ENCODE measurements at regions not wholly inside any gene's neighbourhood (a gene's known extent, or its start where the extent isn't known, plus 50 kb on each side); places are given as distances from the start of the nearest gene placed in this dataset.
"Not testable (repeated sequence)": the region's sequence is repeated elsewhere in the genome, so short reads cannot be mapped to it uniquely, and the experiment has no call there.

GRCh38 chr4:38519666-38520065 is 144.3 kb upstream of the KLF3 start:
- no peak for DNase-seq (ENCODE audit: low spot score)

DNA sequence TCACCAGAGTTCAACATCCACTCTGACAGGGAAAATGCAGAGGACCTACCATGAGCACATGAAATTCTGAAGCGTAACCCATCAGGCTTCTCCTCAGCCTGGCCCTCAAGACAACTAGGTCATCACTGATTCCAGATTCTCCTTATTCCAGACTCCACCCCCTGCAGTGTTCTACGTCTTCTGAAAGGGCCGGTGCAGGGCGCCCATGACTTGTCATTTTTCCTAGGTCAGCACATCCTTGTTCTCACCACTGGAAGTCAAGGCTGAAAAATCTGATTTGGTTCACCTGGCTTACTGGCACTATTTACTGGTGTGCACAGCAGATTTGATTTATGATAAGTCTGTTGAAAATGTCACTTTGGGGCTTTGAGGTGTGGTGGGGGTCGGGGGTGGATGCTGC is 140.9 kb upstream of the KLF3 start:
- DNase-seq (ENCODE audit: low spot score): no peak

DNA sequence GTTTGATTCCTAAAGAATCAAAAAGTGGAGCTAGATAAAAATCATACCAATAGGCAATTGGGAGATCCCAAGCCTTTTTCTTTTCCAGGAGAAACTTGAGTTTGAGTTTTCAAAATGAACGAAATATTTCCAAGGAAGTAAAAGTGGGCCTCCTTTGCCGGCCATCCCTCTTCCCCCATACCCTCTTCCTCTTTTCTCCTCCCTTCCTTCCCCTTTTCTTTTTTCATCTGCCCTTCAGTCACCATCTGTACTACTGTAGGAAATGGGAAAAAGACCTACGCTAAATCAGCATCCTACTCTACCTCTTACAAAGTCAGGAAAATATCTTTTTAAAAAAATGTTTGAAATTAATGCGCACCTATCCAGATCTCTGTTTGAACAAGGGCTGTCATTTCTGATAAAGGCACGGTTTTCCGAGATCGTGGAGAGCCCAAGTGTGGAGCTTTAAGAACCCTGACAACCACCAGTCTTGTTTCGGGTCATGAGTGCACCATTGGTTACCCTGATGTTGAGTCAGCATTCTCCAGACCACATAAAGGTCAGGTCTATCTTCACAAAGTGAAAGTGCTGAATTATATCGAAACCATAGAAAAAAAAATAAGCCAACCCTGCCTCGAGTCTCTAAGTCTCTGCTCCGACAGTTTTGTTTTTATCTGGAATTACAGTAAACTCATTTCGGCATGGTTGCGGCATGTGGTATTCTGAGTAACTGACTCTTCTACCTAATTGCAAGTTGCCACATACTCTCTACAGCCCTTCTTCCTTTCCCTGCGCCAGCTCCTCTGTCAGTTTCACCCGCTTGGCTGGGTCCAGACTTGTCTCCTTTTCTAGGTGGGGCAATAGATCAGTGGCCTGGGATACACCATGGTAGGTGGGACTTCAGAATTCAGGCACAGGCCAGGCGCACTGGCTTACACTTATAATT is 140.2 kb upstream of the KLF3 start:
- peak; percentile 53 for DNase-seq (ENCODE audit: low spot score)

- DNase-seq (ENCODE audit: low spot score): no peak
Observed at GRCh38 chr4:38526412-38526811, 137.6 kb upstream of the KLF3 start.

- DNase-seq (ENCODE audit: low spot score): peak; percentile 54
Observed at GRCh38 chr4:38529189-38530115, 134.5 kb upstream of the KLF3 start.

DNA sequence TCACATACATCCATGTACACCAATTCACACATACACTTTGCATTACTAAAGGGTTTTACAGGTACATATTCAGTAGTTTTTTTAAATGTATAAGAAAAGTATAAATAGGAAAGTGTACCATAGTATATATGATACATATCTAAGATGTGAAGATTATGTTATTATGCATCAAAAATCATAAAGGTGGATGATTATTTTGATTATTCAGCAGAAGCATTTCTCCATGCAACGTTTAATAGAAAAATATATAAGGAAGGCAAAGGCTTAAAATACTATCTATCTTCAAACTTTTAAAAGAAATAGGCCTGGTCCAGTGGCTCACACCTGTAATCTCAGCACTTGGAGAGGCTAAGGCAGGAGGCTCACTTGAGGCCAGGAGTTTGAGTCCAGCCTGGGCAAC is 133.5 kb upstream of the KLF3 start:
- no peak for DNase-seq (ENCODE audit: low spot score)

DNA sequence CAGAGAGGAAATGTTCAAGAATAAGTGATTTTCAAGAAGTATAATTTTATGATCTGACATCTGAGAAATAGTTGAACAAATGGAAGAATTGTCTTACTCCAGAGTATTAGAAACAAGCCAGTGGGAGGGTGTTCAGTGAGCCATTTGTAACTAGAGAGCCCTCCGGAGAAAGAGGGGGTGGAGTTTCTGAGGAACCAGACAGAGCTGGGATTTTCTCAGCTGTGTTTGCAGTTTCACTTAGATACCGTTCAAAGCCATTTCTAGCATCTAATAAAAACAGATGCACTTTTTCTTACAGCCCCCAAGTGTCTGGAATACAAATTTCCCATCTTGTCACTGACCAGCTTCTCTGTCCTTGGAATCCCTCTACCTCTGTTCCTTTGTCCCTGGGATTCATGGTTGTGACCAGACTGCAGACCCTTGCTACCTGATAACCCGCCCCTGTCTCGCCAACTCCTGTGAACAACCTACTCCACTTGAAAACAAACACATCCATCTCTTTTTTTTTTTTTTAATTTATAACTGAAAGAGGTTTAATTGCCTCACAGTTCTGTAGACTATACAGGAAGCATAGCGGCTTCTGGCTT is 132.8 kb upstream of the KLF3 start:
- DNase-seq (ENCODE audit: low spot score): no peak

DNA sequence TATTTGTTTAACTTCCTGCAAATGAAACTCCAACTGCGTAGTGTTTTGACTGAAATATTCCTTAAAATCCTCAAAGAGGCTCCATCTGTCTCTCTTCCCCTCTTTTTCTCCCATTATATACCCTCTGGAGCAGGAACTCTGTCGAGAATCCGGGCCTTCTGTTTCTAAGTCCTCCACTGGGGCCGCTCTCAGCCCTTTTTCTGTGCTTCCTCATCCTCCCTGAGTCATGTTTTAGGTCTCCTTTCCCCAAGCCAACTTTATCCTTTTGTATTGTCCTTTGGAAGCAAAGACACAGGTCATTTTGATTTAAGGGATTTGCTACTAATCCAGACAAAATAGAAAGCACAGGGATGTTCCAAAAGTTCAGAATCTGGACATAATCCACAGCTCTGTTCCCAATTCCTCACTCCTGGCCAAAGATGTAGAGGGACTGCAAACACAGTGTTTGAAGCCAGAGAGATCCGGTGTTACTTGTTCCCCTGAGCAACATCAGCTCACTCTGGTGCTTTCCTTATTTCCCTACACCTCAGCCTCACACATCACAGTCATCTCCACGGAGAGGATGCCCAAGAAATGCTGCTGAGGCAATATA is 131.0 kb upstream of the KLF3 start:
- no peak for DNase-seq (ENCODE audit: low spot score)

GRCh38 chr4:38534344-38535045 is 129.5 kb upstream of the KLF3 start:
- no peak for DNase-seq (ENCODE audit: low spot score)

- not testable (repeated sequence) for DNase-seq (ENCODE audit: low spot score)
Observed at GRCh38 chr4:38535071-38535470, 128.9 kb upstream of the KLF3 start.

DNA sequence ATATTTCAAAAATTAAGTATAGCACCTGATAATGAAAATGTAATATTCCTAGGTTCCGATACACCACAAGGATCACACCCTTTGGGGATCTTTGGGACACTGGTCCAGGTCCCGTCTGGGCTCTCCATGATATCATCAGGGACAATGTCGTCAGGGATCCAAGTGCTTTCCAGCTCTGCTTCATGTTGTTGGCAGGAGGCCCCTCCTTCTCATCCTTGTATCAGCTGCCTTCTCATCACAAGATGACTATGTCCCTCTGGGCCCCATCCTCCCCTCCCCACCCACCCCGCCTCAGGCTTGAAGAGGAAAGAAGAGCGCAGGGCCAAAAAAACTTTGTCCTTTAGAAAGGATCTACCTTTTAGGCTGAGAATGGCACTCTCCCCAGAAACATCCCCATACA is 128.3 kb upstream of the KLF3 start:
- no peak for DNase-seq (ENCODE audit: low spot score)

- DNase-seq (ENCODE audit: low spot score): no peak
Observed at GRCh38 chr4:38536716-38537115, 127.3 kb upstream of the KLF3 start.

DNA sequence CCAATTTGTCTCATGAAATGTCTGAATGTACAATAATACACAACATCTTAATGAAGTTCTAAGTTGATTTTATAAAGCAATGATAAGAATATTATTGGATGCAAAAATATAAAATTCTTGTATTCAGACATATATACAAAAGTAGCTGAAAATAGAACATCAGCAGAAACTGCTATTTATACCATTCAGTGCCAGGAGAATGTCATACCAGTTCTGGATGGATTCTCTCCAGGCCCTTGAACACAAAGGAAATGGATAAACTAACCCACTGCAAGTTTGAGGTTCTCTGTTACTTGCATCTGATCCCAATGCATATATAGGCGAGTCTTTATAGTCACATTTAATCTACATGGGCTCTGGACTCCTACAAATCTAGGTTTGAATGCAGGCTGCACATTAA is 126.3 kb upstream of the KLF3 start:
- no peak for DNase-seq (ENCODE audit: low spot score)

DNA sequence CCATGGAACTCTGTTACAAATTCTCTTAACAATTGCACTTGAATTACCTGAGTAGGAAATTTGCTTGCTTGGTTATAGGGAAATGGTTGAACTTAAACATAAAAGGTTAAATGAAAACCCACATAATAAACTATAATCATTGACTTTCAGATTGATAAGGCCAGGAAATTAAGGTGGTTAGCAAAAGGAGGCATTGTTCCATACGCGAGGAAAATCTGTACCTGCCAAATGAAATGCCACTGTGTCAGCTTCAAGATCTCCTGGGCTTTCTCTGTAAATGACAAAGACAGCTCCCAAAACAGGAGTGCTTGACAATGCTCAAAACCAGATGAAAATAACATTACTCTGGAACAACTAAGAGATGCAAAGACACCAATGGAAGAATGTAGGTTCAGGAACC is 125.5 kb upstream of the KLF3 start:
- no peak for DNase-seq (ENCODE audit: low spot score)

- DNase-seq (ENCODE audit: low spot score): no peak
Observed at GRCh38 chr4:38539501-38539900, 124.5 kb upstream of the KLF3 start.

GRCh38 chr4:38547052-38547451 is 116.9 kb upstream of the KLF3 start:
- no peak for DNase-seq (ENCODE audit: low spot score)

- DNase-seq (ENCODE audit: low spot score): no peak
Observed at GRCh38 chr4:38548256-38548655, 115.7 kb upstream of the KLF3 start.

DNA sequence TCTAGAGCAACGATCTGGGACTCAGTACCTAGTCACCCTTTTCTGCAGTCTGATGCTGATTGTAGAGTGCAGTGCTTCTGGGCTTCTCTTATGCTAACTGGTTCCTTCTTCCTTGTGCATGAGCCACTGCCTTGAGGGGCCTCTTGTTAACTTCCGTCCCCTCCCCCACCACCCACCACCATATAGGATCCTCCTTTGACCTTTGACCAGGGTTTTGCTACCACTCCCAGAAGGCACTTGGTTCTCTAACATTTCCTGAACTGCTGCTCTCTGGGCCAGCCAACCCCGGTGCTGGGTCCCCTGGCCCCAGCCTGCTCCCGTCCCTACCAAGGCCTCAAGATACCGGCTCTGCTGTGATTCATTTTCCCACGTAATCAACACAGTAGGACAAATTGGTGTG is 104.6 kb upstream of the KLF3 start:
- no peak for DNase-seq (ENCODE audit: low spot score)

GRCh38 chr4:38560340-38560739 is 103.7 kb upstream of the KLF3 start:
- DNase-seq (ENCODE audit: low spot score): no peak

DNA sequence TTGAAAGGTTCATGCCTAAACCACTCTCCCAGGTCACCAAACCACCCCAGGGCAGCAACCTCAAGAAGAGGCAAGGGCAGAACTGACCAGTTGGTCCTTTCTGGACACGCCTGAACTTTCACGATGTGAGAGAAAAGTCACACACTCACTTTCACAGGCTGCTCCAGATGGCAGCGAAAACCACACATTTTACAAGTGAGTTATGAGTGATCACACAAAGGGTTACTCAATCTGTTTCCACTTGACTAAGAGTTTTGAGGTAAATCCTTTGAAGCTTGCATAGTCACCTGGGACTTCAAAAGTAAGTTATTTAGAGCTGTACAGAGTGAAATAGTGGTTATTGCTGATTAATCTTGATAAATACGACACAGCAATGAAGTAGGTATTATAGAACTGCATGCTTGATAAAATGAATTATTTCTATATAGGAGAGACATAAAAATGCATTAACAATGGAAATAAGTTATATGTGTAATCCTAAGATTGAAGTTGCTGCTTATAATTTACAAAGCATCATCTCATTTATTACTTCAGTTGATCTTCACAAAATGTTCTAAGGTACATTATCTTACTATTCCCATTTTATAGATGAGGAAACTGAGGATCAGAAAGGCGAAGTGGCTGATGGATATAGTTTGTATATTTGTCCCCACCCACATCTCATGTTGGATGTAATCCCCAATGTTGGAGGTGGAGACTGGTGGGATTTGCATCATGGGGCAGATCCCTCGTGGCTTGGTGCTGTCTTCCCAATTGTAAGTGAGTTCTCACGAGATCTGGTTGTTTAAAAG is 103.0 kb upstream of the KLF3 start:
- DNase-seq (ENCODE audit: low spot score): no peak

GRCh38 chr4:38562751-38563198 is 101.2 kb upstream of the KLF3 start:
- no peak for DNase-seq (ENCODE audit: low spot score)
